SU-DHL-6 (cell line): ENCODE measurements at regions not wholly inside any gene's neighbourhood (a gene's known extent, or its start where the extent isn't known, plus 50 kb on each side); places are given as distances from the start of the nearest gene placed in this dataset.

ENCODE experiments used
- H2AFZ ChIP-seq: fragments of 200-600 bp; sonication (generic); 2 replicates; pipeline ENCODE4 v1.6.1; 2014; ENCODE audit warnings: low read depth, mild to moderate bottlenecking, moderate library complexity, mixed read lengths, antibody characterized with exemption, low read length; ENCODE audit not compliant: severe bottlenecking
- H3F3A ChIP-seq: fragments of 200-600 bp; shearing (Covaris generic); 2 replicates; pipeline ENCODE4 v1.6.0; 2016; ENCODE audit warnings: antibody characterized with exemption, mild to moderate bottlenecking; ENCODE audit not compliant: insufficient read depth
- H3K27ac ChIP-seq: fragments of 200-600 bp; sonication (generic); 2 replicates; pipeline ENCODE4 v1.5.1; 2016; ENCODE audit warnings: low read depth, mild to moderate bottlenecking, low read length, moderate library complexity, mixed read lengths
- H3K27me3 ChIP-seq: fragments of 200-600 bp; sonication (generic), shearing (Covaris generic); 2 replicates; pipeline ENCODE4 v1.6.0; 2014; ENCODE audit warnings: mild to moderate bottlenecking, low read length
- H3K36me3 ChIP-seq: fragments of 200-600 bp; sonication (generic); 2 replicates; pipeline ENCODE4 v1.6.1; 2014; ENCODE audit warnings: mild to moderate bottlenecking, low read length, mixed read lengths
- H3K4me2 ChIP-seq: fragments of 300-600, 200-600 bp; shearing (Covaris generic), sonication (generic); 2 replicates; pipeline ENCODE4 v1.6.0; 2014; ENCODE audit warnings: low read length, low read depth, mild to moderate bottlenecking; ENCODE audit not compliant: poor library complexity, severe bottlenecking
- H3K4me3 ChIP-seq: fragments of 200-600 bp; sonication (generic); 2 replicates; pipeline ENCODE4 v1.5.1; 2014; ENCODE audit warnings: antibody characterized with exemption, low read length, mild to moderate bottlenecking, mixed read lengths; ENCODE audit not compliant: insufficient read depth, poor library complexity, severe bottlenecking
- H3K79me2 ChIP-seq: fragments of 200-600 bp; sonication (generic); 2 replicates; pipeline ENCODE4 v1.6.1; 2014; ENCODE audit warnings: mild to moderate bottlenecking, low read length, moderate library complexity; ENCODE audit not compliant: insufficient read depth
- H3K9ac ChIP-seq: fragments of 200-600 bp; sonication (generic); 2 replicates; pipeline ENCODE4 v1.7.0; 2014; ENCODE audit warnings: mild to moderate bottlenecking, low read length
- H3K9me2 ChIP-seq: fragments of 200-600 bp; sonication (generic); replicated peaks from 2 replicates; pipeline ENCODE4 v1.6.1; 2014; ENCODE audit warnings: low read length; ENCODE audit not compliant: insufficient read depth
- H3K9me3 ChIP-seq: fragments of 200-600 bp; sonication (generic); 2 replicates; pipeline ENCODE4 v1.6.1; 2014; ENCODE audit warnings: low read length, mixed read lengths; ENCODE audit not compliant: insufficient read depth
- H4K20me1 ChIP-seq: fragments of 200-600 bp; sonication (generic); 2 replicates; pipeline ENCODE4 v1.6.1; 2014; ENCODE audit warnings: low read depth, mild to moderate bottlenecking, antibody characterized with exemption, low read length, moderate library complexity, mixed read lengths
- EZH2phosphoT487 ChIP-seq: fragments of 200-600 bp; sonication (generic), shearing (Covaris generic); conservative IDR thresholded peaks from 2 replicates; pipeline ENCODE4 v1.6.1; 2018; ENCODE audit warnings: mild to moderate bottlenecking, antibody characterized with exemption, low read length, moderate library complexity, mixed read lengths
- TF ChIP-seq, protein P1 (sequence below): fragments of 200-600 bp; sonication (generic); IDR thresholded peaks from one replicate; pipeline ENCODE4 v1.5.1; 2017; ENCODE audit warnings: antibody characterized with exemption, mild to moderate bottlenecking, low read length, moderate library complexity; ENCODE audit not compliant: insufficient read depth, poor library complexity, severe bottlenecking

DNA sequence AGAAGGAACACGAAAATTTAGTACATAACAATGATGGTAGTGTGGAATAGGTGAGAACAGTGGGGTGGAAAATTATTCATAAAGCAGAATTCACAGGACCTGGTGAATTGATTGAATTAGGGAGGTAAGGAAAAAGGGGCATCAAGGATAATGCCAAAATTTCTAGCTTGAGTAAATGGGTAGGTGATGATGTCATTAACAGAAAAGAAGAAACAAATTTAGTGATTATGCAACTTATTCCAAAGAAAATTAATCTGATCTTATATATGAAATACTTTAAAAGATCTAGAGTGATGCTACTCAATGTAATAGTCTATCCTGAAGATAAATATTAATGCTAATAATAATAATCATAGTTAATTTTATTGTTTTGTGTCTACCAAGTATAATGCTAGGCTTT lies 544.6 kb upstream of the LMCD1 start:
- TF ChIP-seq EZH2phosphoT487 = no peak
- Histone ChIP-seq H3K9me2 (no peaks in the 10 kb centered on the region), H3K4me3 (no peak overlapping the region), H3K9me3 (no peaks in the 10 kb centered on the region), H3K79me2 (no peaks in the 10 kb centered on the region), H4K20me1 (no peaks in the 10 kb centered on the region), H3K4me2 (no peak overlapping the region), H3K27ac (no peak overlapping the region), H3K27me3 (no peaks in the 10 kb centered on the region), H3K9ac (no peak overlapping the region), H3F3A (no peaks in the 10 kb centered on the region), H3K36me3 (no peaks in the 10 kb centered on the region), H2AFZ (no peak overlapping the region)

- H4K20me1 ChIP-seq = no peaks in the 10 kb centered on the region
- no peaks in the 10 kb centered on the region for H3F3A ChIP-seq
- H3K4me2 ChIP-seq = no peak overlapping the region
- H3K36me3 ChIP-seq = no peaks in the 10 kb centered on the region
- H3K27ac ChIP-seq = no peak overlapping the region
- no peaks in the 10 kb centered on the region for H3K9me2 ChIP-seq
- no peaks in the 10 kb centered on the region for H3K27me3 ChIP-seq
- H3K9ac ChIP-seq = no peak overlapping the region
- no peak overlapping the region for H2AFZ ChIP-seq
- no peaks in the 10 kb centered on the region for H3K79me2 ChIP-seq
- no peaks in the 10 kb centered on the region for H3K9me3 ChIP-seq
- no peak overlapping the region for H3K4me3 ChIP-seq
- TF ChIP-seq EZH2phosphoT487 = no peak
- TF ChIP-seq, protein P1, sequence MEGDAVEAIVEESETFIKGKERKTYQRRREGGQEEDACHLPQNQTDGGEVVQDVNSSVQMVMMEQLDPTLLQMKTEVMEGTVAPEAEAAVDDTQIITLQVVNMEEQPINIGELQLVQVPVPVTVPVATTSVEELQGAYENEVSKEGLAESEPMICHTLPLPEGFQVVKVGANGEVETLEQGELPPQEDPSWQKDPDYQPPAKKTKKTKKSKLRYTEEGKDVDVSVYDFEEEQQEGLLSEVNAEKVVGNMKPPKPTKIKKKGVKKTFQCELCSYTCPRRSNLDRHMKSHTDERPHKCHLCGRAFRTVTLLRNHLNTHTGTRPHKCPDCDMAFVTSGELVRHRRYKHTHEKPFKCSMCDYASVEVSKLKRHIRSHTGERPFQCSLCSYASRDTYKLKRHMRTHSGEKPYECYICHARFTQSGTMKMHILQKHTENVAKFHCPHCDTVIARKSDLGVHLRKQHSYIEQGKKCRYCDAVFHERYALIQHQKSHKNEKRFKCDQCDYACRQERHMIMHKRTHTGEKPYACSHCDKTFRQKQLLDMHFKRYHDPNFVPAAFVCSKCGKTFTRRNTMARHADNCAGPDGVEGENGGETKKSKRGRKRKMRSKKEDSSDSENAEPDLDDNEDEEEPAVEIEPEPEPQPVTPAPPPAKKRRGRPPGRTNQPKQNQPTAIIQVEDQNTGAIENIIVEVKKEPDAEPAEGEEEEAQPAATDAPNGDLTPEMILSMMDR = no peak
These were observed 542.5 kb upstream of the LMCD1 start for GRCh38 chr3:7959094-7959493.

DNA sequence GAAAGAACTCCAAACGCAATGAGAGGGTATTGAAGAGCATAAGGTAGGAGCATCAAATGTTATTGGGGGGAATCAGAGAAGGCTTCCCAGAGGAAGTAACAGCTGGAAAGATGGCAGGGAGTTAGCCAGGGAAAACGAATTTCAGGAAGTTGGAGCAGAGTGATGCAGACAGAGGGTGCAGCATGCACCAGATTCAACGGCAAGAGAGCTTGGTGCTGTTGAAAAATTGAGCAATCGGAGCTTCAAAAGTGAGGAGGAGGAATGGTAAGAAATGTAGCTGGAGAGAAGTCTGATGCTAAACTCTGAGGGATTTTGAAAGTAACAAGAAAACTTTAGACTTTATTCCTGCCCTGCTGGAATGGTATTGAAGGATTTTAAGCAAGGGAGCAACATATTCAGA lies 541.0 kb upstream of the LMCD1 start:
- H3K36me3 ChIP-seq = no peaks in the 10 kb centered on the region
- no peaks in the 10 kb centered on the region for H3F3A ChIP-seq
- no peaks in the 10 kb centered on the region for H3K9me2 ChIP-seq
- H3K4me2 ChIP-seq = no peak overlapping the region
- no peaks in the 10 kb centered on the region for H3K27me3 ChIP-seq
- no peaks in the 10 kb centered on the region for H3K9me3 ChIP-seq
- no peak overlapping the region for H3K27ac ChIP-seq
- TF ChIP-seq, protein P1 = no peak
- TF ChIP-seq EZH2phosphoT487 = no peak
- no peak overlapping the region for H3K4me3 ChIP-seq
- H4K20me1 ChIP-seq = no peaks in the 10 kb centered on the region
- no peak overlapping the region for H2AFZ ChIP-seq
- H3K9ac ChIP-seq = no peak overlapping the region
- H3K79me2 ChIP-seq = no peaks in the 10 kb centered on the region

- Histone ChIP-seq H4K20me1 (no peaks in the 10 kb centered on the region), H3K79me2 (no peaks in the 10 kb centered on the region), H3K4me2 (no peak overlapping the region), H3K27me3 (no peaks in the 10 kb centered on the region), H3K9me2 (no peaks in the 10 kb centered on the region), H3K27ac (no peak overlapping the region), H3K9ac (no peak overlapping the region), H2AFZ (no peak overlapping the region), H3K4me3 (no peak overlapping the region), H3F3A (no peaks in the 10 kb centered on the region), H3K9me3 (no peaks in the 10 kb centered on the region), H3K36me3 (no peaks in the 10 kb centered on the region)
- TF ChIP-seq EZH2phosphoT487 = no peak
- TF ChIP-seq, protein P1 = no peak
These were observed 539.3 kb upstream of the LMCD1 start for GRCh38 chr3:7962301-7962700.
